IMR-90 (cell line): ENCODE measurements at regions not wholly inside any gene's neighbourhood (a gene's known extent, or its start where the extent isn't known, plus 50 kb on each side); places are given as distances from the start of the nearest gene placed in this dataset.

Experiments
- ATAC-seq: fragments of 200-7000 bp; cut with Tn5 transposase; 2 replicates; pipeline ENCODE4 v1.9.1; 2020; ENCODE audit warnings: low read depth, mild to moderate bottlenecking, moderate library complexity
- BruUV-seq: library from RNA; stranded (reverse); fragments of 400-500 nt; replicated peaks from 2 replicates; lab custom pipeline; 2021; lab: Mats Ljungman, UMichigan
- CTCF ChIA-PET: fragments of 300-600 bp; formaldehyde crosslinking; extraction: SDS; loops from one replicate; lab custom pipeline; 2021; ENCODE audit warnings: antibody characterized with exemption; lab: Yijun Ruan, JAX
- POLR2A ChIA-PET: fragments of 300-600 bp; sonication (Branson Sonifier 250); formaldehyde crosslinking; loops from one replicate; lab custom pipeline; 2022; ENCODE audit warnings: antibody characterized with exemption; ENCODE audit not compliant: unreplicated experiment; lab: Charles Lee
- DNase-seq: peaks from one replicate; pipeline ENCODE4 v3.0.0; 2013
- H2AFZ ChIP-seq: replicated peaks from 2 replicates; pipeline ENCODE3; 2013; ENCODE audit warnings: low read length, mild to moderate bottlenecking; ENCODE audit not compliant: poor library complexity
- H2AK5ac ChIP-seq: 2 replicates; pipeline ENCODE4 v1.6.1; 2013; ENCODE audit warnings: low read depth, low read length, inconsistent platforms
- H2AK9ac ChIP-seq: replicated peaks from 2 replicates; pipeline ENCODE3; 2013; ENCODE audit warnings: mild to moderate bottlenecking, low read depth, low read length, moderate library complexity; ENCODE audit not compliant: poor library complexity
- H2BK120ac ChIP-seq: 2 replicates; pipeline ENCODE4 v1.6.1; 2013; ENCODE audit warnings: low read depth, low read length, inconsistent platforms
- H2BK15ac ChIP-seq: 3 replicates; pipeline ENCODE4 v1.6.1; 2013; ENCODE audit warnings: low read depth, low read length, inconsistent platforms
- H2BK20ac ChIP-seq: 2 replicates; pipeline ENCODE4 v1.6.1; 2013; ENCODE audit warnings: low read depth, mild to moderate bottlenecking, inconsistent platforms, low read length, moderate library complexity
- H2BK5ac ChIP-seq: 2 replicates; pipeline ENCODE4 v1.6.1; 2013; ENCODE audit warnings: mild to moderate bottlenecking, low read depth, low read length, inconsistent platforms; ENCODE audit not compliant: poor library complexity, severe bottlenecking
- H3K14ac ChIP-seq: replicated peaks from 2 replicates; pipeline ENCODE4 v1.6.1; 2013; ENCODE audit warnings: low read depth, low read length, inconsistent platforms
- H3K18ac ChIP-seq: 2 replicates; pipeline ENCODE4 v1.6.1; 2013; ENCODE audit warnings: low read depth, low read length, control low read depth
- H3K23ac ChIP-seq: 2 replicates; pipeline ENCODE4 v1.6.1; 2013; ENCODE audit warnings: low read depth, low read length, inconsistent platforms
- H3K27ac ChIP-seq: 2 replicates; pipeline ENCODE4 v1.5.1; 2013; ENCODE audit warnings: mild to moderate bottlenecking, control low read depth, low read length; ENCODE audit not compliant: insufficient read depth
- H3K27me3 ChIP-seq: 2 replicates; pipeline ENCODE4 v1.6.1; 2013; ENCODE audit warnings: low read length; ENCODE audit not compliant: control insufficient read depth, insufficient read depth
- H3K36me3 ChIP-seq: 2 replicates; pipeline ENCODE4 v1.6.1; 2013; ENCODE audit warnings: low read length, mixed read lengths; ENCODE audit not compliant: control insufficient read depth, insufficient read depth
- H3K4ac ChIP-seq: 2 replicates; pipeline ENCODE4 v1.6.1; 2013; ENCODE audit warnings: low read depth, low read length, inconsistent platforms
- H3K4me1 ChIP-seq: 2 replicates; pipeline ENCODE4 v1.6.1; 2013; ENCODE audit warnings: low read length, mixed read lengths; ENCODE audit not compliant: control insufficient read depth, insufficient read depth
- H3K4me2 ChIP-seq: 2 replicates; pipeline ENCODE4 v1.6.1; 2013; ENCODE audit warnings: low read depth, mild to moderate bottlenecking, control low read depth, low read length, moderate library complexity
- H3K4me3 ChIP-seq: 2 replicates; pipeline ENCODE4 v1.5.1; 2013; ENCODE audit warnings: low read depth, mild to moderate bottlenecking, control low read depth, low read length, moderate library complexity; ENCODE audit not compliant: insufficient read depth
- H3K56ac ChIP-seq: 2 replicates; pipeline ENCODE4 v1.6.1; 2013; ENCODE audit warnings: low read length, inconsistent platforms; ENCODE audit not compliant: insufficient read depth; ENCODE audit errors: extremely low read depth
- H3K79me1 ChIP-seq, 2 experiments: 2 replicates each; pipeline ENCODE4 v1.6.1; 2013; ENCODE audit warnings: low read length in 2 of 2, inconsistent platforms in 1 of 2, low read depth in 1 of 2
- H3K9ac ChIP-seq: 2 replicates; pipeline ENCODE4 v1.6.1; 2013; ENCODE audit warnings: low read depth, low read length, control low read depth
- H3K9me1 ChIP-seq: 2 replicates; pipeline ENCODE4 v1.6.1; 2013; ENCODE audit warnings: low read length, inconsistent platforms; ENCODE audit not compliant: insufficient read depth
- H3K9me3 ChIP-seq: 2 replicates; pipeline ENCODE4 v1.6.1; 2013; ENCODE audit warnings: low read length; ENCODE audit not compliant: control insufficient read depth, insufficient read depth
- H4K20me1 ChIP-seq: 2 replicates; pipeline ENCODE4 v1.6.1; 2013; ENCODE audit warnings: low read length, inconsistent platforms; ENCODE audit not compliant: insufficient read depth
- H4K5ac ChIP-seq: 2 replicates; pipeline ENCODE4 v1.6.1; 2013; ENCODE audit warnings: mild to moderate bottlenecking, low read depth, low read length, control low read depth
- H4K8ac ChIP-seq, 2 experiments: 2 replicates each; pipeline ENCODE4 v1.6.1; 2013; ENCODE audit warnings: low read depth in 2 of 2, low read length in 2 of 2, control low read depth in 1 of 2, inconsistent platforms in 1 of 2
- H4K91ac ChIP-seq: 2 replicates; pipeline ENCODE4 v1.6.1; 2013; ENCODE audit warnings: low read depth, low read length, inconsistent platforms; ENCODE audit not compliant: insufficient read depth
- BHLHE40 ChIP-seq: fragments of 150-350 bp; IDR thresholded peaks from 2 replicates; pipeline ENCODE4 v1.6.1; 2016; ENCODE audit warnings: mild to moderate bottlenecking, low read depth, low read length
- CEBPB ChIP-seq: IDR thresholded peaks from 2 replicates; pipeline ENCODE4 v1.6.1; 2012; ENCODE audit warnings: low read depth, low read length, improper control_type of control experiment
- CHD1 ChIP-seq: IDR thresholded peaks from 2 replicates; pipeline ENCODE4 v1.6.1; 2012; ENCODE audit warnings: low read depth, low read length, improper control_type of control experiment
- MAFK ChIP-seq: IDR thresholded peaks from 2 replicates; pipeline ENCODE4 v1.6.1; 2012; ENCODE audit warnings: low read depth, low read length, improper control_type of control experiment
- MAZ ChIP-seq: IDR thresholded peaks from 2 replicates; pipeline ENCODE4 v1.6.1; 2012; ENCODE audit warnings: low read depth, mild to moderate bottlenecking, low read length, improper control_type of control experiment, moderate library complexity, borderline replicate concordance
- MXI1 ChIP-seq: IDR thresholded peaks from 2 replicates; pipeline ENCODE4 v1.6.1; 2012; ENCODE audit warnings: low read depth, mild to moderate bottlenecking, low read length, moderate library complexity, borderline replicate concordance
- RAD21 ChIP-seq: IDR thresholded peaks from 2 replicates; pipeline ENCODE4 v1.6.1; 2012; ENCODE audit warnings: low read length, improper control_type of control experiment
- WGBS, 2 experiments: methylation state at CpG; one replicate each; pipeline versions ENCODE4 v1.1.5 to v1.1.7; 2013; ENCODE audit warnings: missing lambda C conversion rate in 2 of 2; ENCODE audit not compliant: insufficient read length in 1 of 2; ENCODE audit errors: extremely low coverage in 2 of 2; 5-methylcytosine and 5-hydroxymethylcytosine counted together
- dilution Hi-C: fragments of 300-500 bp; cut with HindIII; formaldehyde crosslinking; loops from one replicate; pipeline ENCODE4 v1.14.3; 2018; ENCODE audit warnings: low sequenced_read_pairs; ENCODE audit not compliant: unreplicated experiment
- in situ Hi-C: fragments of 300-500 bp; cut with MboI; formaldehyde crosslinking; loops from 3 replicates; pipeline ENCODE4 v1.14.3; 2019; ENCODE audit warnings: low sequenced_read_pairs, inconsistent platforms, mixed read lengths
- intact Hi-C: fragments of 100-400 bp; cut with micrococcal nuclease; formaldehyde crosslinking; loops from 2 replicates; pipeline ENCODE4 v1.10.0; 2022
- TF ChIP-seq, protein P1 (sequence below): conservative IDR thresholded peaks from 2 replicates; pipeline ENCODE4 v1.5.1; 2012; ENCODE audit warnings: mild to moderate bottlenecking, low read depth, low read length, improper control_type of control experiment

DNA sequence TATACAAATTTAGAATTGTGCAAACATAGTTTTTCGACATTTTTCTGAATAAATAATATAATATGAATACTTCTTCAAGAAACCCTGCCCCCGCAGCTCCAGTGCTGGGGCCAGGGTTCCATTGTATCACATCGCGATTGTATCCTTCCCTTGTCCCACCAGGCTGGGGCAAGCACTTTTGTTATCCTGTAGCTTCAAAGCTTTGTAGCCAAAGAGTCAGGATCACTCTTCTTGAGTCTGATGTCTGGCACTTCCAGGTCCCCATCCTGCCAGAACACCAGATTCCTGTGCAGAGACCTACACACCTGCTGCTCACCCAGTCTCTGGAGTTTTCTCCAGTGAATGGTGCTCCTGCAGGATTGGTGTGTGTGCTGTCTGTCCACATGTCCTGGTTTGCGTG lies 186.9 kb downstream of the ASB1 start:
- CTCF ChIA-PET = no interaction called here
- H2AFZ ChIP-seq = peak overlapping the region; percentile 56
- no peak for ATAC-seq

More for the DNA sequence above, 186.9 kb downstream of the ASB1 start:
- no peaks in the 10 kb centered on the region for H3K36me3 ChIP-seq
- no peak overlapping the region for H3K27ac ChIP-seq
- in situ Hi-C loops = no loop called here
- H2BK20ac ChIP-seq = no peak overlapping the region
- H4K91ac ChIP-seq = no peak overlapping the region
- DNase-seq = no peak
- no peak overlapping the region for H3K9ac ChIP-seq
- H3K27me3 ChIP-seq = peaks cover 4% of the 10 kb centered on the region; the same call in 1 of the 2 replicates
- no peak overlapping the region for H3K23ac ChIP-seq
- H2BK120ac ChIP-seq = no peak overlapping the region
- H3K14ac ChIP-seq = no peak overlapping the region
- no peaks in the 10 kb centered on the region for H3K9me1 ChIP-seq
- H4K8ac ChIP-seq = no peak overlapping the region
- H3K56ac ChIP-seq = no peak overlapping the region
- TF ChIP-seq MAFK (no peak), MAZ (no peak), CEBPB (no peak), CHD1 (no peak), BHLHE40 (no peak), RAD21 (no peak), MXI1 (no peak)
- TF ChIP-seq, protein P1, sequence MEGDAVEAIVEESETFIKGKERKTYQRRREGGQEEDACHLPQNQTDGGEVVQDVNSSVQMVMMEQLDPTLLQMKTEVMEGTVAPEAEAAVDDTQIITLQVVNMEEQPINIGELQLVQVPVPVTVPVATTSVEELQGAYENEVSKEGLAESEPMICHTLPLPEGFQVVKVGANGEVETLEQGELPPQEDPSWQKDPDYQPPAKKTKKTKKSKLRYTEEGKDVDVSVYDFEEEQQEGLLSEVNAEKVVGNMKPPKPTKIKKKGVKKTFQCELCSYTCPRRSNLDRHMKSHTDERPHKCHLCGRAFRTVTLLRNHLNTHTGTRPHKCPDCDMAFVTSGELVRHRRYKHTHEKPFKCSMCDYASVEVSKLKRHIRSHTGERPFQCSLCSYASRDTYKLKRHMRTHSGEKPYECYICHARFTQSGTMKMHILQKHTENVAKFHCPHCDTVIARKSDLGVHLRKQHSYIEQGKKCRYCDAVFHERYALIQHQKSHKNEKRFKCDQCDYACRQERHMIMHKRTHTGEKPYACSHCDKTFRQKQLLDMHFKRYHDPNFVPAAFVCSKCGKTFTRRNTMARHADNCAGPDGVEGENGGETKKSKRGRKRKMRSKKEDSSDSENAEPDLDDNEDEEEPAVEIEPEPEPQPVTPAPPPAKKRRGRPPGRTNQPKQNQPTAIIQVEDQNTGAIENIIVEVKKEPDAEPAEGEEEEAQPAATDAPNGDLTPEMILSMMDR = no peak
- H2BK5ac ChIP-seq = no peak overlapping the region
- H3K4me2 ChIP-seq = no peak overlapping the region
- H4K5ac ChIP-seq = no peak overlapping the region
- H2AK5ac ChIP-seq = no peak overlapping the region
- H2BK15ac ChIP-seq = no peak overlapping the region
- WGBS, 2 experiments = 95% methylated on average over 3 of the region's 5 CpGs; no CpG with 5 or more reads in 1 of the 2 experiments
- POLR2A ChIA-PET = no interaction called here
- H3K4ac ChIP-seq = no peak overlapping the region
- no peaks in the 10 kb centered on the region for H3K9me3 ChIP-seq
- H2AK9ac ChIP-seq = no peak overlapping the region
- H3K18ac ChIP-seq = no peak overlapping the region
- H3K4me1 ChIP-seq = no peaks in the 10 kb centered on the region
- H3K4me3 ChIP-seq = no peak overlapping the region
- no peaks in the 10 kb centered on the region for H4K20me1 ChIP-seq
- intact Hi-C loops = no loop called here
- dilution Hi-C loops = no loop called here
- no TSS peak for BruUV-seq
- H3K79me1 ChIP-seq = no peaks in the 10 kb centered on the region
